Ishikawa (cell line): ENCODE measurements at regions not wholly inside any gene's neighbourhood (a gene's known extent, or its start where the extent isn't known, plus 50 kb on each side); places are given as distances from the start of the nearest gene placed in this dataset.

Experiments used
- EP300 ChIP-seq: IDR thresholded peaks from 2 replicates; pipeline ENCODE4 v1.6.1; 2012; ENCODE audit warnings: borderline replicate concordance
- TEAD4 ChIP-seq: IDR thresholded peaks from 2 replicates; pipeline ENCODE4 v1.6.1; 2012
- YY1 ChIP-seq: IDR thresholded peaks from 2 replicates; pipeline ENCODE4 v1.6.1; 2012; ENCODE audit warnings: low read depth
- TF ChIP-seq, protein P1 (sequence below): IDR thresholded peaks from 2 replicates; pipeline ENCODE4 v1.6.1; 2012; ENCODE audit warnings: low read depth, mild to moderate bottlenecking

DNA sequence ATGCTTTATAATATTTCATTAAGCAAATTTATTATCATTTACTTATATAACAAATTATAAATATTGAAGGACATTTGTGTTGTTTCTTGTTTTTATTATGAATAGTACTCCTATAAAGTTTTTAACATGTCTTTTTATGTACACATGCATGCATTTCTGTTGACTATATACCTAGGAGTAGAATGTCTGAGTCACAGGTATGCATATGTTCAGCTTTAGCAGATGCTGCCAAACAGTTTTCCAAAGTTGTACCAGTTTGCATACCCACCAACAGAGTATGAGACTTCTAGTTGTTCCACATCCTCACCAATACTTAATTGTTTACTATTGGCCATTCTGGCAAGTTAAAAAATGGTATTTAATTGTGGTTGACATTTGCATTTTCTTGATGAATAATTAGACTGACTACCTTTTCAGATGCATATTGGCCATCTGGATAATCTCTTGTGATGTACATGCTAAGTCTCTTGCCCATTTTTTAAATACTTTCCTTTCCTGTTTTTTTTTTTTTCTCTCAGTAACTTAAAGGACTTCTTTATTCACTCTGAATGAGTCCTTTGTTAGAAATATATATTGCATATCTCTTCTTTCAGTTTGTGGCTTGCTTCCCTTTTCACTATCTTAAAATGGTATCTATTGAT, 132.2 kb upstream of the TRIM2 start:
- TF ChIP-seq YY1 = no peak
- no peak for TF ChIP-seq EP300
- no peak for TF ChIP-seq TEAD4
- TF ChIP-seq, protein P1, sequence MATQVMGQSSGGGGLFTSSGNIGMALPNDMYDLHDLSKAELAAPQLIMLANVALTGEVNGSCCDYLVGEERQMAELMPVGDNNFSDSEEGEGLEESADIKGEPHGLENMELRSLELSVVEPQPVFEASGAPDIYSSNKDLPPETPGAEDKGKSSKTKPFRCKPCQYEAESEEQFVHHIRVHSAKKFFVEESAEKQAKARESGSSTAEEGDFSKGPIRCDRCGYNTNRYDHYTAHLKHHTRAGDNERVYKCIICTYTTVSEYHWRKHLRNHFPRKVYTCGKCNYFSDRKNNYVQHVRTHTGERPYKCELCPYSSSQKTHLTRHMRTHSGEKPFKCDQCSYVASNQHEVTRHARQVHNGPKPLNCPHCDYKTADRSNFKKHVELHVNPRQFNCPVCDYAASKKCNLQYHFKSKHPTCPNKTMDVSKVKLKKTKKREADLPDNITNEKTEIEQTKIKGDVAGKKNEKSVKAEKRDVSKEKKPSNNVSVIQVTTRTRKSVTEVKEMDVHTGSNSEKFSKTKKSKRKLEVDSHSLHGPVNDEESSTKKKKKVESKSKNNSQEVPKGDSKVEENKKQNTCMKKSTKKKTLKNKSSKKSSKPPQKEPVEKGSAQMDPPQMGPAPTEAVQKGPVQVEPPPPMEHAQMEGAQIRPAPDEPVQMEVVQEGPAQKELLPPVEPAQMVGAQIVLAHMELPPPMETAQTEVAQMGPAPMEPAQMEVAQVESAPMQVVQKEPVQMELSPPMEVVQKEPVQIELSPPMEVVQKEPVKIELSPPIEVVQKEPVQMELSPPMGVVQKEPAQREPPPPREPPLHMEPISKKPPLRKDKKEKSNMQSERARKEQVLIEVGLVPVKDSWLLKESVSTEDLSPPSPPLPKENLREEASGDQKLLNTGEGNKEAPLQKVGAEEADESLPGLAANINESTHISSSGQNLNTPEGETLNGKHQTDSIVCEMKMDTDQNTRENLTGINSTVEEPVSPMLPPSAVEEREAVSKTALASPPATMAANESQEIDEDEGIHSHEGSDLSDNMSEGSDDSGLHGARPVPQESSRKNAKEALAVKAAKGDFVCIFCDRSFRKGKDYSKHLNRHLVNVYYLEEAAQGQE = no peak
